Ovary (tissue), 7 donors: ENCODE measurements at regions not wholly inside any gene's neighbourhood (a gene's known extent, or its start where the extent isn't known, plus 50 kb on each side); places are given as distances from the start of the nearest gene placed in this dataset.

Source experiments
- DNase-seq, 5 donors: peaks; one replicate each; pipeline ENCODE4 v3.0.0-alpha.2; 2019 to 2020
- H3K27ac ChIP-seq, 2 donors: fragments of 200-600 bp; one replicate each; pipeline versions ENCODE4 v1.5.1 to v1.8.0; 2019 to 2022
- H3K27me3 ChIP-seq: fragments of 200-600 bp; one replicate; pipeline ENCODE4 v1.8.0; 2022
- H3K36me3 ChIP-seq: fragments of 200-600 bp; sonication (generic); one replicate; pipeline ENCODE4 v1.5.1; 2019
- H3K4me1 ChIP-seq: one replicate; pipeline ENCODE4 v1.8.1; 2013; ENCODE audit warnings: mild to moderate bottlenecking, moderate library complexity; ENCODE audit not compliant: insufficient read depth
- H3K4me3 ChIP-seq: fragments of 200-600 bp; sonication (generic); one replicate; pipeline ENCODE4 v1.5.1; 2017
- H3K9me3 ChIP-seq, 2 donors: fragments of 200-600 bp in 1 of 2; sonication (generic) in 1 of 2; one replicate each; pipeline versions ENCODE4 v1.5.1 to v1.8.1; 2013 to 2019; ENCODE audit warnings: mild to moderate bottlenecking in 1 of 2, moderate library complexity in 1 of 2
- CTCF ChIP-seq, 3 donors: fragments of 450-650 bp in 2 of 3; fragments of 200-600 bp in 1 of 3; IDR thresholded peaks; one replicate each; pipeline versions ENCODE4 v1.5.1 to v1.8.0; 2016 to 2022; ENCODE audit warnings: antibody characterized with exemption in 3 of 3, mild to moderate bottlenecking in 1 of 3
- EP300 ChIP-seq: sonication (generic); formaldehyde crosslinking; IDR thresholded peaks from one replicate; pipeline ENCODE4 v1.6.1; 2017; ENCODE audit warnings: antibody characterized with exemption
- POLR2A ChIP-seq: fragments of 450-650 bp; IDR thresholded peaks from one replicate; pipeline ENCODE4 v1.6.1; 2017; ENCODE audit warnings: antibody characterized with exemption, mild to moderate bottlenecking, moderate library complexity
- WGBS, 3 donors: extraction: QIAGEN DNeasy Blood & Tissue Kit in 1 of 3; methylation state at CpG; one replicate each; pipeline versions ENCODE4 v1.1.5 to v1.1.7; 2013 to 2017; 5-methylcytosine and 5-hydroxymethylcytosine counted together
- intact Hi-C, 4 donors: fragments of 100-400 bp; cut with DNase I; formaldehyde crosslinking; loops; one replicate each; pipeline versions ENCODE4 v1.11.0 to v1.15.1; 2022 to 2023
- donor health status: DM: no; HTN: no; CAD: no; lungs with moderate emphysema.
- donor health status: DM: no; HTN: no; CAD: no.
- donor health status: Bipolar disorder and iron deficiency.
- donor health status: DM: no; HTN: no; CAD: no.
- donor health status: DM: yes; HTN: yes; CAD: no.

- Histone ChIP-seq H3K27ac (no peak overlapping the region), H3K36me3 (no peaks in the 10 kb centered on the region), H3K4me3 (no peak overlapping the region), H3K27me3 (no peaks in the 10 kb centered on the region), H3K9me3 (no peaks in the 10 kb centered on the region), H3K4me1 (no peaks in the 10 kb centered on the region)
- no peak for TF ChIP-seq EP300
- no peak for TF ChIP-seq CTCF (IDR thresholded peaks at IDR 0.05)
- no peak for TF ChIP-seq POLR2A
- 52 to 70% (median 61%) methylated on average over 9 of the region's 9 CpGs for WGBS, 3 donors
- intact Hi-C loops, result no loop called here
- DNase-seq, result no peak
These were observed 70.9 kb upstream of the ASCC3 start for GRCh38 chr6:100952006-100952405.

- no peaks in the 10 kb centered on the region for H3K4me1 ChIP-seq
- WGBS, 3 donors, result 91 to 95% (median 93%) methylated on average over 3 of the region's 3 CpGs
- H3K4me3 ChIP-seq, result no peak overlapping the region
- no peaks in the 10 kb centered on the region for H3K9me3 ChIP-seq
- intact Hi-C loops, result no loop called here
- H3K27me3 ChIP-seq, result no peaks in the 10 kb centered on the region
- no peak overlapping the region for H3K27ac ChIP-seq
- TF ChIP-seq POLR2A (no peak), EP300 (no peak), CTCF (IDR thresholded peaks at IDR 0.05) (no peak)
- no peak for DNase-seq
- no peaks in the 10 kb centered on the region for H3K36me3 ChIP-seq
These were observed 78.2 kb upstream of the ASCC3 start for GRCh38 chr6:100959280-100959679.

GRCh38 chr6:100962466-100962865, 81.3 kb upstream of the ASCC3 start:
- intact Hi-C loops, result no loop called here
- no peak for DNase-seq
- TF ChIP-seq EP300 (no peak), CTCF (IDR thresholded peaks at IDR 0.05) (no peak), POLR2A (no peak)
- no peaks in the 10 kb centered on the region for H3K36me3 ChIP-seq
- no peaks in the 10 kb centered on the region for H3K27me3 ChIP-seq
- no peak overlapping the region for H3K4me3 ChIP-seq
- WGBS, 3 donors, result 79 to 97% (median 80%) methylated on average over 1 of the region's 1 CpG
- no peaks in the 10 kb centered on the region for H3K9me3 ChIP-seq
- no peaks in the 10 kb centered on the region for H3K4me1 ChIP-seq
- H3K27ac ChIP-seq, result no peak overlapping the region

GRCh38 chr6:100965067-100965466, 83.9 kb upstream of the ASCC3 start:
- no peak overlapping the region for H3K4me3 ChIP-seq
- no peaks in the 10 kb centered on the region for H3K9me3 ChIP-seq
- no peak overlapping the region for H3K27ac ChIP-seq
- intact Hi-C loops, result no loop called here
- H3K27me3 ChIP-seq, result no peaks in the 10 kb centered on the region
- no peak for DNase-seq
- H3K36me3 ChIP-seq, result no peaks in the 10 kb centered on the region
- no peaks in the 10 kb centered on the region for H3K4me1 ChIP-seq
- TF ChIP-seq EP300 (no peak), CTCF (IDR thresholded peaks at IDR 0.05) (no peak)

GRCh38 chr6:100968949-100969348, 87.8 kb upstream of the ASCC3 start:
- 90 to 93% (median 91%) methylated on average over 5 to 6 of the region's 6 CpGs for WGBS, 3 donors
- intact Hi-C loops, result no loop called here
- TF ChIP-seq POLR2A (no peak), CTCF (IDR thresholded peaks at IDR 0.05) (no peak), EP300 (no peak)
- H3K9me3 ChIP-seq, result no peaks in the 10 kb centered on the region
- no peak for DNase-seq
- no peaks in the 10 kb centered on the region for H3K36me3 ChIP-seq
- no peaks in the 10 kb centered on the region for H3K27me3 ChIP-seq
- H3K4me3 ChIP-seq, result no peak overlapping the region
- H3K4me1 ChIP-seq, result no peaks in the 10 kb centered on the region
- H3K27ac ChIP-seq, result no peak overlapping the region
